ENCODE measurements at regions not wholly inside any gene's neighbourhood (a gene's known extent, or its start where the extent isn't known, plus 50 kb on each side); places are given as distances from the start of the nearest gene placed in this dataset.

DNA sequence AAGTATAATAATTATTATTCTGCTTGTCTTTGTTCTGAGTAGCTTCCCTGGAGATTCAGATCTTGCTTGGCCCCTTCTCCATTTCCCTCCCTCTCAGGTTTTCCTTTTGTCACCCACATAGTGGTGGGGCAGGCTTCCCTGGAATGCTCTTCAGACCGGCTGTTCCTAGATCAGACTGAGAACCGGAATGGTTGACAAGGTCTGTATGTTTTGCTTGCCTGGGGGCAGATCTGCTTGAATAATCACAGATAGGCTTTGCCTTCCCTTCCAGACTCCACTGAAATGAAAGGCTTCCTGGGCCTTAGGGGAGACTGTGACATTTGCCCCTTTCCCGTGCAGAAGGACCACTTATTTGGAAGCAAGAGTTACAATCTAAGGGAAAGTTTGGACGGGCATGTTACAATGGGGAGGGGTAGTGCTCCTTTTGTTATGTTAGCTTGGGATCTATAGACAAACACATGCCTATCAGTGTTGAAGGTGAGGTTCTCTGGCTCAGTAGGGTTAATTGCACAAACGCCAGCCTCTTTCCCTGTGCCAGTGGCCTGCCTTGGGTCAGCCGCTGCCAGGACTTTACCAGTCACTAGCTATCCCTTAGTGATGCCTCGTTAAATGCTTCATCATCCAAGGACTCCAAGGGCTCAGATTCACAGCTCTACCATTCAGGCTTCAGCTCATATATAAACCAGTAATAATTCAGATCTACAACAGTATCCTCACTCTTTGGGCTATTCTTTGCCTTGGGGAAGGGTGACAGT, 178.6 kb downstream of the SNAPC1 start (continued):
- TF ChIP-seq RFX3 (CRISPR knock-in tag; IDR thresholded peaks at IDR 0.05), result no peak

DNA sequence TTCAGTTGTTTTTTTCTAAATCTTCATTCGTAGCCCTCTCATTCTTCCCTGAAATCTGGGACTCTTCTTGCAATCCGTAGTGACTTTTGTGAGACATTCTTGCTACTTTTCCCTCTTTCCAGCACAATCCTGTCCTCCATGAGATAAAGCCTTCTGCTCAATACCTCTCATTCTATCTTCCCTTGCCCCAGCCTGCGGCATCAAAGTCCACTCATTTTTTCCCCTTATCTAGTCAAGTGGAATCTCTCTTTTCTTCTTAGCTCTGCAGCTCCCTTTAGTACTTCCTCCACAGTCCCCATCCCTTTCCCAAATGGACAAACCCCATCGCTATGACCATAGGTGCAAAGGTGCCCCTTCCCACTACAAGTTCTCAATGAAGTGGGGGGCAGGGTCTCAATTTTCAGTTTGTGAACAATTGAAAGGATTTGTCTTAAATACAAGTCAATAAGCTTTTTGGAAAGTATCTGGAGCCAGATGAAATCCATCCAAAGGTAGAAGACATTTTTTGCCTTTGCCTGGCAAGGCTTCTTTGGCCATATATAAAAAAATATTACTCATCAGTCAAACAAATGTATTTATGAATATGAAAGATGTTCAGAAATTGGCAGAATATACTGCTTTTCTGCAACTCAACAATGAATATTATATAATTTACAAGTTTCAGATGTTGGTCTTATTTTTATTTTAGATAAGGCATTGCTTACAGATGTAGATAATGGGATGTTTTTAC, 179.4 kb downstream of the SNAPC1 start:
- in situ Hi-C loops (cut with HindIII; ENCODE audit: extremely low pct_ligation_motif_present, low pct_unique_long_range_greater_than_20kb) (no loop called here), intact Hi-C loops (cut with micrococcal nuclease; ENCODE audit: unreplicated experiment) (no loop called here)
- CTCF ChIA-PET (ENCODE audit: low intra/inter-chr PET ratio, low total read pairs), result no interaction called here
- no peak for FAIRE-seq
- Histone ChIP-seq H3K4me3 (replicated peaks in 1 of 3; ENCODE audit: insufficient read depth in 1 of 3, low read depth in 2 of 3, low read length in 3 of 3) (no peak overlapping the region), H3K4me1 (ENCODE audit: insufficient read depth, low read length) (no peaks in the 10 kb centered on the region), H3K27ac (ENCODE audit: extremely low read length, insufficient read depth, low read length) (no peak overlapping the region), H3K79me2 (ENCODE audit: insufficient read depth, low read length) (no peaks in the 10 kb centered on the region), H3K36me3 (replicated peaks in 1 of 2; ENCODE audit: control insufficient read depth in 1 of 2, insufficient read depth in 2 of 2, low read length in 2 of 2) (no peaks in the 10 kb centered on the region), H2AFZ (ENCODE audit: low read length) (no peak overlapping the region), H3K27me3 (ENCODE audit: control insufficient read depth in 1 of 2, insufficient read depth in 2 of 2, low read length in 2 of 2) (peaks cover 0 to 12% of the 10 kb centered on the region in 2 experiments; a peak in 1 of 5 replicates), H4K20me1 (ENCODE audit: insufficient read depth, low read length) (no peaks in the 10 kb centered on the region), H3K9me3 (ENCODE audit: low read length) (no peaks in the 10 kb centered on the region), H3K4me2 (ENCODE audit: low read depth, low read length) (no peak overlapping the region), H3K9ac (ENCODE audit: insufficient read depth, low read depth, low read length) (no peak overlapping the region)
- no peak for ATAC-seq
- BruUV-seq (replicated peaks), result no TSS peak
- WGBS (ENCODE audit: low lambda C conversion rate), result 2% methylated on average over 4 of the region's 4 CpGs
- POLR2A ChIA-PET, result no interaction called here
- no peak for DNase-seq (ENCODE audit: low spot score)
- TF ChIP-seq SNAPC5 (CRISPR knock-in tag; IDR thresholded peaks at IDR 0.05; ENCODE audit: borderline replicate concordance) (no peak), MAFK (conservative IDR thresholded peaks at IDR 0.05 in 1 of 2, IDR thresholded peaks at IDR 0.05 in 1 of 2; ENCODE audit: low read length in 2 of 2) (no peak), LRRFIP1 (CRISPR knock-in tag; conservative IDR thresholded peaks at IDR 0.05) (no peak), MATR3 (CRISPR knock-in tag; IDR thresholded peaks at IDR 0.05) (no peak), ZFP1 (CRISPR knock-in tag; IDR thresholded peaks at IDR 0.05) (no peak), MIXL1 (CRISPR knock-in tag; IDR thresholded peaks at IDR 0.05) (no peak), ARNTL (CRISPR knock-in tag; IDR thresholded peaks at IDR 0.05) (no peak), ATF7 (IDR thresholded peaks at IDR 0.05) (no peak), ATF7 (CRISPR knock-in tag; IDR thresholded peaks at IDR 0.05) (no peak), ZNF792 (CRISPR knock-in tag; IDR thresholded peaks at IDR 0.05) (no peak)

Data from HepG2 (cell line).